ENCODE measurements at regions not wholly inside any gene's neighbourhood (a gene's known extent, or its start where the extent isn't known, plus 50 kb on each side); places are given as distances from the start of the nearest gene placed in this dataset.

DNA sequence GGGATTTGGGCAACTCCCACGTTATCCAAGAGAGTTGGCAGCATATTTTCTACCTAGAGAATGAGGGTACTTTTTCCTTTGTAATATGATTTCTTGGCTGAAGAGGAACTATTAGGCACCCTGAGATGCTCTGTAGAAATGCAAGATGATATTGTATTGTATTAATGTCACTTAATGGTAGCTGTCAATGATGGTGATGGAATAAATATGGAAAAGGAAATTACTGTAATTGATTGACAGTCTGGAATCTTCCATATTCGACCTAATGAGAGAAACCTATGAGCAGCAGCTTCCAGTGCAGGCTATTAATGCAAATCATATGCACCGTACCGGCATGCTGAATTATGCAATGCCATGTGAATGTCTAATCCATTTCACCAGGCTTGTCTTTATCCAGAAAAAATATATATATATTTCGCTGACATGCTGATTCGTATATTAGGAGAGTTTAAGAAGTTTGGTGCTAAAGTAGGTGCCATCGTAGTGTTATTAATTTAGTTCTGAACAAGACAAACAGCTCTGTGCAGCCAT lies 494.2 kb upstream of the JARID2 start:
- FAIRE-seq (no peak), ATAC-seq (no peak), DNase-seq (ENCODE audit: low spot score) (no peak)
- Histone ChIP-seq H3K79me2 (ENCODE audit: insufficient read depth, low read length) (no peaks in the 10 kb centered on the region), H4K20me1 (ENCODE audit: insufficient read depth, low read length) (no peaks in the 10 kb centered on the region), H3K4me2 (ENCODE audit: low read depth, low read length) (no peak overlapping the region), H3K9ac (ENCODE audit: insufficient read depth, low read depth, low read length) (no peak overlapping the region), H3K4me1 (ENCODE audit: insufficient read depth, low read length) (0 out of 2 replicates have a peak, but pooled peaks cover under 1% of the 10 kb centered on the region), H3K27me3 (ENCODE audit: control insufficient read depth in 1 of 2, insufficient read depth in 2 of 2, low read length in 2 of 2) (no peaks in the 10 kb centered on the region; a peak in 1 of 5 replicates), H3K4me3 (replicated peaks in 1 of 3; ENCODE audit: insufficient read depth in 1 of 3, low read depth in 2 of 3, low read length in 3 of 3) (no peak overlapping the region), H2AFZ (ENCODE audit: low read length) (no peak overlapping the region), H3K9me3 (ENCODE audit: low read length) (no peaks in the 10 kb centered on the region), H3K36me3 (replicated peaks in 1 of 2; ENCODE audit: control insufficient read depth in 1 of 2, insufficient read depth in 2 of 2, low read length in 2 of 2) (no peaks in the 10 kb centered on the region), H3K27ac (ENCODE audit: extremely low read length, insufficient read depth, low read length) (no peak overlapping the region)
- CTCF ChIA-PET (ENCODE audit: low intra/inter-chr PET ratio, low total read pairs) = no interaction called here
- BruUV-seq (replicated peaks) = no TSS peak
- in situ Hi-C loops (cut with HindIII; ENCODE audit: extremely low pct_ligation_motif_present, low pct_unique_long_range_greater_than_20kb) = no loop called here
- WGBS (ENCODE audit: low lambda C conversion rate) = 31% methylated on average over 7 of the region's 7 CpGs
- POLR2A ChIA-PET = no interaction called here
- intact Hi-C loops (cut with micrococcal nuclease; ENCODE audit: unreplicated experiment) = no loop called here
- no peak for TF ChIP-seq ZNF839 (CRISPR knock-in tag; IDR thresholded peaks at IDR 0.05; ENCODE audit: borderline replicate concordance)
- no peak for TF ChIP-seq FOXO1 (CRISPR knock-in tag; IDR thresholded peaks at IDR 0.05)
- no peak for TF ChIP-seq AGO2 (optimal IDR thresholded peaks at IDR 0.05; ENCODE audit: low read depth, low read length)
- TF ChIP-seq, protein P1, sequence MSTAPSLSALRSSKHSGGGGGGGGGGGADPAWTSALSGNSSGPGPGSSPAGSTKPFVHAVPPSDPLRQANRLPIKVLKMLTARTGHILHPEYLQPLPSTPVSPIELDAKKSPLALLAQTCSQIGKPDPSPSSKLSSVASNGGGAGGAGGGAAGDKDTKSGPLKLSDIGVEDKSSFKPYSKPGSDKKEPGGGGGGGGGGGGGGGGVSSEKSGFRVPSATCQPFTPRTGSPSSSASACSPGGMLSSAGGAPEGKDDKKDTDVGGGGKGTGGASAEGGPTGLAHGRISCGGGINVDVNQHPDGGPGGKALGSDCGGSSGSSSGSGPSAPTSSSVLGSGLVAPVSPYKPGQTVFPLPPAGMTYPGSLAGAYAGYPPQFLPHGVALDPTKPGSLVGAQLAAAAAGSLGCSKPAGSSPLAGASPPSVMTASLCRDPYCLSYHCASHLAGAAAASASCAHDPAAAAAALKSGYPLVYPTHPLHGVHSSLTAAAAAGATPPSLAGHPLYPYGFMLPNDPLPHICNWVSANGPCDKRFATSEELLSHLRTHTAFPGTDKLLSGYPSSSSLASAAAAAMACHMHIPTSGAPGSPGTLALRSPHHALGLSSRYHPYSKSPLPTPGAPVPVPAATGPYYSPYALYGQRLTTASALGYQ (CRISPR knock-in tag; IDR thresholded peaks at IDR 0.05) = no peak
- no peak for TF ChIP-seq NFYC (CRISPR knock-in tag; IDR thresholded peaks at IDR 0.05)
- TF ChIP-seq, protein P2, sequence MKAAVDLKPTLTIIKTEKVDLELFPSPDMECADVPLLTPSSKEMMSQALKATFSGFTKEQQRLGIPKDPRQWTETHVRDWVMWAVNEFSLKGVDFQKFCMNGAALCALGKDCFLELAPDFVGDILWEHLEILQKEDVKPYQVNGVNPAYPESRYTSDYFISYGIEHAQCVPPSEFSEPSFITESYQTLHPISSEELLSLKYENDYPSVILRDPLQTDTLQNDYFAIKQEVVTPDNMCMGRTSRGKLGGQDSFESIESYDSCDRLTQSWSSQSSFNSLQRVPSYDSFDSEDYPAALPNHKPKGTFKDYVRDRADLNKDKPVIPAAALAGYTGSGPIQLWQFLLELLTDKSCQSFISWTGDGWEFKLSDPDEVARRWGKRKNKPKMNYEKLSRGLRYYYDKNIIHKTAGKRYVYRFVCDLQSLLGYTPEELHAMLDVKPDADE (CRISPR knock-in tag; IDR thresholded peaks at IDR 0.05) = no peak
- TF ChIP-seq ZNF230 (CRISPR knock-in tag; IDR thresholded peaks at IDR 0.05) = no peak
- no peak for TF ChIP-seq CC2D1A (CRISPR knock-in tag; IDR thresholded peaks at IDR 0.05)
- TF ChIP-seq NFKBIZ (CRISPR knock-in tag; IDR thresholded peaks at IDR 0.05) = no peak
- TF ChIP-seq, protein P3, sequence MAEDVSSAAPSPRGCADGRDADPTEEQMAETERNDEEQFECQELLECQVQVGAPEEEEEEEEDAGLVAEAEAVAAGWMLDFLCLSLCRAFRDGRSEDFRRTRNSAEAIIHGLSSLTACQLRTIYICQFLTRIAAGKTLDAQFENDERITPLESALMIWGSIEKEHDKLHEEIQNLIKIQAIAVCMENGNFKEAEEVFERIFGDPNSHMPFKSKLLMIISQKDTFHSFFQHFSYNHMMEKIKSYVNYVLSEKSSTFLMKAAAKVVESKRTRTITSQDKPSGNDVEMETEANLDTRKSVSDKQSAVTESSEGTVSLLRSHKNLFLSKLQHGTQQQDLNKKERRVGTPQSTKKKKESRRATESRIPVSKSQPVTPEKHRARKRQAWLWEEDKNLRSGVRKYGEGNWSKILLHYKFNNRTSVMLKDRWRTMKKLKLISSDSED (CRISPR knock-in tag; IDR thresholded peaks at IDR 0.05) = no peak
- no peak for TF ChIP-seq KLF15 (CRISPR knock-in tag; IDR thresholded peaks at IDR 0.05; ENCODE audit: borderline replicate concordance)
- TF ChIP-seq TSC22D2 (CRISPR knock-in tag; IDR thresholded peaks at IDR 0.05; ENCODE audit: borderline replicate concordance) = no peak
- no peak for TF ChIP-seq ZBTB20 (CRISPR knock-in tag; IDR thresholded peaks at IDR 0.05; ENCODE audit: borderline replicate concordance, low read depth)
- TF ChIP-seq RARG (CRISPR knock-in tag; IDR thresholded peaks at IDR 0.05; ENCODE audit: low read depth) = no peak
- TF ChIP-seq, protein P4, sequence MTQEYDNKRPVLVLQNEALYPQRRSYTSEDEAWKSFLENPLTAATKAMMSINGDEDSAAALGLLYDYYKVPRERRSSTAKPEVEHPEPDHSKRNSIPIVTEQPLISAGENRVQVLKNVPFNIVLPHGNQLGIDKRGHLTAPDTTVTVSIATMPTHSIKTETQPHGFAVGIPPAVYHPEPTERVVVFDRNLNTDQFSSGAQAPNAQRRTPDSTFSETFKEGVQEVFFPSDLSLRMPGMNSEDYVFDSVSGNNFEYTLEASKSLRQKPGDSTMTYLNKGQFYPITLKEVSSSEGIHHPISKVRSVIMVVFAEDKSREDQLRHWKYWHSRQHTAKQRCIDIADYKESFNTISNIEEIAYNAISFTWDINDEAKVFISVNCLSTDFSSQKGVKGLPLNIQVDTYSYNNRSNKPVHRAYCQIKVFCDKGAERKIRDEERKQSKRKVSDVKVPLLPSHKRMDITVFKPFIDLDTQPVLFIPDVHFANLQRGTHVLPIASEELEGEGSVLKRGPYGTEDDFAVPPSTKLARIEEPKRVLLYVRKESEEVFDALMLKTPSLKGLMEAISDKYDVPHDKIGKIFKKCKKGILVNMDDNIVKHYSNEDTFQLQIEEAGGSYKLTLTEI (CRISPR knock-in tag; conservative IDR thresholded peaks at IDR 0.05) = no peak
- no peak for TF ChIP-seq NFE2L2 (IDR thresholded peaks at IDR 0.05; ENCODE audit: low read length)
- TF ChIP-seq TP53 (CRISPR knock-in tag; conservative IDR thresholded peaks at IDR 0.05) = no peak
- TF ChIP-seq TCF7 (IDR thresholded peaks at IDR 0.05; ENCODE audit: low read depth) = no peak

All from HepG2 (cell line).